ENCODE measurements at regions not wholly inside any gene's neighbourhood (a gene's known extent, or its start where the extent isn't known, plus 50 kb on each side); places are given as distances from the start of the nearest gene placed in this dataset.

- no peak for ATAC-seq (ENCODE audit: low read depth)
- dilution Hi-C loops (cut with HindIII; ENCODE audit: low sequenced_read_pairs, unreplicated experiment) (no loop called here), in situ Hi-C loops (cut with MboI; ENCODE audit: low sequenced_read_pairs) (no loop called here), intact Hi-C loops (cut with micrococcal nuclease) (no loop called here)
- H3K9me1 ChIP-seq (ENCODE audit: insufficient read depth, low read length), result no peaks in the 10 kb centered on the region
- H2BK5ac ChIP-seq (ENCODE audit: low read depth, low read length, poor library complexity, severe bottlenecking), result no peak overlapping the region
- no TSS peak for BruUV-seq (replicated peaks)
- no peak overlapping the region for H3K23ac ChIP-seq (ENCODE audit: low read depth, low read length)
- no peaks in the 10 kb centered on the region; the same call in 1 of the 2 replicates for H3K4me1 ChIP-seq (ENCODE audit: control insufficient read depth, insufficient read depth, low read length)
- no peak overlapping the region for H4K91ac ChIP-seq (ENCODE audit: insufficient read depth, low read depth, low read length)
- H2AK9ac ChIP-seq (replicated peaks; ENCODE audit: low read depth, low read length, poor library complexity), result no peak overlapping the region
- no peak overlapping the region for H3K56ac ChIP-seq (ENCODE audit: extremely low read depth, insufficient read depth, low read length)
- H3K9ac ChIP-seq (ENCODE audit: low read depth, low read length), result no peak overlapping the region
- CTCF ChIA-PET, result no interaction called here
- no peak overlapping the region for H2AK5ac ChIP-seq (ENCODE audit: low read depth, low read length)
- no peak overlapping the region for H4K5ac ChIP-seq (ENCODE audit: low read depth, low read length)
- H3K4me3 ChIP-seq (ENCODE audit: insufficient read depth, low read depth, low read length), result no peak overlapping the region
- no peaks in the 10 kb centered on the region for H4K20me1 ChIP-seq (ENCODE audit: insufficient read depth, low read length)
- H3K18ac ChIP-seq (ENCODE audit: low read depth, low read length), result no peak overlapping the region
- no peaks in the 10 kb centered on the region for H3K27me3 ChIP-seq (ENCODE audit: control insufficient read depth, insufficient read depth, low read length)
- no peak overlapping the region for H3K27ac ChIP-seq (ENCODE audit: insufficient read depth, low read length)
- H3K14ac ChIP-seq (replicated peaks; ENCODE audit: low read depth, low read length), result no peak overlapping the region
- WGBS, 2 experiments (ENCODE audit: extremely low coverage in 2 of 2, insufficient read length in 1 of 2), result no CpG with 5 or more reads among the region's 4 CpGs
- H3K4me2 ChIP-seq (ENCODE audit: low read depth, low read length), result no peak overlapping the region
- no peak overlapping the region for H3K4ac ChIP-seq (ENCODE audit: low read depth, low read length)
- no peaks in the 10 kb centered on the region for H3K36me3 ChIP-seq (ENCODE audit: control insufficient read depth, insufficient read depth, low read length)
- H2AFZ ChIP-seq (replicated peaks; ENCODE audit: low read length, poor library complexity), result no peak overlapping the region
- H2BK20ac ChIP-seq (ENCODE audit: low read depth, low read length), result no peak overlapping the region
- no peak overlapping the region for H2BK120ac ChIP-seq (ENCODE audit: low read depth, low read length)
- no peak overlapping the region for H2BK15ac ChIP-seq (ENCODE audit: low read depth, low read length)
- POLR2A ChIA-PET (ENCODE audit: unreplicated experiment), result no interaction called here
- no peak overlapping the region for H4K8ac ChIP-seq (ENCODE audit: low read depth in 2 of 2, low read length in 2 of 2)
- H3K9me3 ChIP-seq (ENCODE audit: control insufficient read depth, insufficient read depth, low read length), result no peaks in the 10 kb centered on the region
- H3K79me1 ChIP-seq (ENCODE audit: low read depth in 1 of 2, low read length in 2 of 2), result no peaks in the 10 kb centered on the region
- no peak for TF ChIP-seq FOS (IDR thresholded peaks at IDR 0.05; ENCODE audit: low read depth, low read length)
- no peak for TF ChIP-seq CHD1 (IDR thresholded peaks at IDR 0.05; ENCODE audit: low read depth, low read length)
- TF ChIP-seq CEBPB (IDR thresholded peaks at IDR 0.05; ENCODE audit: low read depth, low read length), result no peak
- TF ChIP-seq SMC3 (IDR thresholded peaks at IDR 0.05; ENCODE audit: low read depth, low read length), result no peak
- no peak for TF ChIP-seq ELK1 (IDR thresholded peaks at IDR 0.05; ENCODE audit: borderline replicate concordance, low read depth, low read length)
- TF ChIP-seq MXI1 (IDR thresholded peaks at IDR 0.05; ENCODE audit: borderline replicate concordance, low read depth, low read length), result no peak
- no peak for TF ChIP-seq RFX5 (IDR thresholded peaks at IDR 0.05; ENCODE audit: low read depth, low read length)
- TF ChIP-seq, protein P1, sequence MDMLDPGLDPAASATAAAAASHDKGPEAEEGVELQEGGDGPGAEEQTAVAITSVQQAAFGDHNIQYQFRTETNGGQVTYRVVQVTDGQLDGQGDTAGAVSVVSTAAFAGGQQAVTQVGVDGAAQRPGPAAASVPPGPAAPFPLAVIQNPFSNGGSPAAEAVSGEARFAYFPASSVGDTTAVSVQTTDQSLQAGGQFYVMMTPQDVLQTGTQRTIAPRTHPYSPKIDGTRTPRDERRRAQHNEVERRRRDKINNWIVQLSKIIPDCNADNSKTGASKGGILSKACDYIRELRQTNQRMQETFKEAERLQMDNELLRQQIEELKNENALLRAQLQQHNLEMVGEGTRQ (IDR thresholded peaks at IDR 0.05; ENCODE audit: low read depth, low read length), result no peak
- no peak for TF ChIP-seq MAFK (IDR thresholded peaks at IDR 0.05; ENCODE audit: low read depth, low read length)
- no peak for TF ChIP-seq RAD21 (IDR thresholded peaks at IDR 0.05; ENCODE audit: low read length)
- TF ChIP-seq POLR2A (IDR thresholded peaks at IDR 0.05; ENCODE audit: low read depth, low read length), result no peak
- TF ChIP-seq NFE2L2 (IDR thresholded peaks at IDR 0.05; ENCODE audit: low read depth, low read length), result no peak
- TF ChIP-seq BHLHE40 (IDR thresholded peaks at IDR 0.05; ENCODE audit: low read depth, low read length), result no peak
- no peak for TF ChIP-seq RCOR1 (IDR thresholded peaks at IDR 0.05; ENCODE audit: insufficient replicate concordance, low read length)
- TF ChIP-seq MAZ (IDR thresholded peaks at IDR 0.05; ENCODE audit: borderline replicate concordance, low read depth, low read length), result no peak
- TF ChIP-seq, protein P2, sequence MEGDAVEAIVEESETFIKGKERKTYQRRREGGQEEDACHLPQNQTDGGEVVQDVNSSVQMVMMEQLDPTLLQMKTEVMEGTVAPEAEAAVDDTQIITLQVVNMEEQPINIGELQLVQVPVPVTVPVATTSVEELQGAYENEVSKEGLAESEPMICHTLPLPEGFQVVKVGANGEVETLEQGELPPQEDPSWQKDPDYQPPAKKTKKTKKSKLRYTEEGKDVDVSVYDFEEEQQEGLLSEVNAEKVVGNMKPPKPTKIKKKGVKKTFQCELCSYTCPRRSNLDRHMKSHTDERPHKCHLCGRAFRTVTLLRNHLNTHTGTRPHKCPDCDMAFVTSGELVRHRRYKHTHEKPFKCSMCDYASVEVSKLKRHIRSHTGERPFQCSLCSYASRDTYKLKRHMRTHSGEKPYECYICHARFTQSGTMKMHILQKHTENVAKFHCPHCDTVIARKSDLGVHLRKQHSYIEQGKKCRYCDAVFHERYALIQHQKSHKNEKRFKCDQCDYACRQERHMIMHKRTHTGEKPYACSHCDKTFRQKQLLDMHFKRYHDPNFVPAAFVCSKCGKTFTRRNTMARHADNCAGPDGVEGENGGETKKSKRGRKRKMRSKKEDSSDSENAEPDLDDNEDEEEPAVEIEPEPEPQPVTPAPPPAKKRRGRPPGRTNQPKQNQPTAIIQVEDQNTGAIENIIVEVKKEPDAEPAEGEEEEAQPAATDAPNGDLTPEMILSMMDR (conservative IDR thresholded peaks at IDR 0.05; ENCODE audit: low read depth, low read length), result no peak
- no peak for DNase-seq
These were observed 103.0 kb upstream of the ESRRG start for GRCh38 chr1:216826214-216826613.

Data from IMR-90 (cell line).